Uterus (tissue), 3 donors: ENCODE measurements at regions not wholly inside any gene's neighbourhood (a gene's known extent, or its start where the extent isn't known, plus 50 kb on each side); places are given as distances from the start of the nearest gene placed in this dataset.

Source experiments
- DNase-seq, 2 donors: peaks; one replicate each; pipeline ENCODE4 v3.0.0-alpha.2; 2019 to 2020
- H3K27ac ChIP-seq, 2 donors: fragments of 200-600 bp; sonication (generic); 1 replicate in 1 of 2; 2 replicates in 1 of 2; pipeline ENCODE4 v1.5.1; 2016 to 2018
- H3K27me3 ChIP-seq, 2 donors: fragments of 200-600 bp; sonication (generic); one replicate each; pipeline ENCODE4 v1.5.1; 2018 to 2019; ENCODE audit warnings: control low read depth in 1 of 2
- H3K36me3 ChIP-seq, 2 donors: fragments of 200-600 bp; sonication (generic); one replicate each; pipeline ENCODE4 v1.5.1; 2019; ENCODE audit warnings: control low read depth in 1 of 2
- H3K4me1 ChIP-seq, 2 donors: fragments of 200-600 bp; sonication (generic); one replicate each; pipeline ENCODE4 v1.5.1; 2018 to 2019; ENCODE audit warnings: control low read depth in 1 of 2
- H3K4me3 ChIP-seq, 2 donors: fragments of 200-600 bp; sonication (generic); 1 replicate in 1 of 2; 2 replicates in 1 of 2; pipeline ENCODE4 v1.5.1; 2018 to 2019; ENCODE audit warnings: mild to moderate bottlenecking in 1 of 2
- H3K9me3 ChIP-seq, 2 donors: fragments of 200-600 bp; sonication (generic); one replicate each; pipeline ENCODE4 v1.5.1; 2019; ENCODE audit warnings: control low read depth in 1 of 2
- CTCF ChIP-seq, 4 experiments: fragments of 200-600 bp in 2 of 4; fragments of 450-650 bp in 2 of 4; sonication (generic) in 2 of 4; IDR thresholded peaks; one replicate each; pipeline ENCODE4 v1.5.1; 2016 to 2019; ENCODE audit warnings: antibody characterized with exemption in 4 of 4, mild to moderate bottlenecking in 2 of 4, moderate library complexity in 1 of 4
- POLR2A ChIP-seq, 2 donors: fragments of 450-650 bp; IDR thresholded peaks; one replicate each; pipeline ENCODE4 v1.6.1; 2016; ENCODE audit warnings: antibody characterized with exemption in 2 of 2, mild to moderate bottlenecking in 1 of 2, moderate library complexity in 1 of 2
- intact Hi-C: fragments of 100-400 bp; cut with DNase I; formaldehyde crosslinking; loops from one replicate; pipeline ENCODE4 v1.15.1; 2023; ENCODE audit warnings: low total_unique reads
- donor health status: DM: yes; HTN: yes; CAD: no.

- Histone ChIP-seq H3K27me3 (no peaks in the 10 kb centered on the region), H3K36me3 (no peaks in the 10 kb centered on the region), H3K4me1 (no peaks in the 10 kb centered on the region), H3K4me3 (no peak overlapping the region), H3K27ac (no peak overlapping the region), H3K9me3 (no peaks in the 10 kb centered on the region)
- no peak for DNase-seq
- intact Hi-C loops = no loop called here
- TF ChIP-seq POLR2A (IDR thresholded peaks at IDR 0.05) = no peak
- no peak for TF ChIP-seq CTCF (IDR thresholded peaks at IDR 0.05)
Observed at GRCh38 chr4:28469886-28470285, 1609.2 kb downstream of the STIM2 start.

DNA sequence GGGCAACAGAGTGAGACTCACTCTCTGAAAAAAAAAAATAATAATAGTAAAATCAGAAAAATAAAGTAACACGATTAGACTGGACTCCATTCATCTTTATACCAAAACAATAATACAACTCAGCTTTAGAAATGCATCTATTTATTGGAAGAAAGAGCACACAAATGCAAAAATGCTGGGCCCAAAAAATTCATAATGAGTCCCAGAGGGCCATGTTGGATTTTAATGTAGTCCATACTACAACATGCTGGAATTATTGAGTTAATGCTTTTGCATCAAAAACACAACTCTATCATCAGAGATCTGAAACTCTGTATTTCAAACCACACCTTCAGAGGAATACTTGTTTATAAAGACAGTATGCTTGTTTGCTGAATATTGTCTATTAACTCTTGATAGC lies 1614.7 kb downstream of the STIM2 start:
- intact Hi-C loops = no loop called here
- Histone ChIP-seq H3K36me3 (no peaks in the 10 kb centered on the region), H3K27me3 (no peaks in the 10 kb centered on the region), H3K4me1 (no peaks in the 10 kb centered on the region), H3K9me3 (no peaks in the 10 kb centered on the region), H3K27ac (no peak overlapping the region), H3K4me3 (no peak overlapping the region)
- DNase-seq = no peak
- TF ChIP-seq CTCF (IDR thresholded peaks at IDR 0.05) = no peak
- no peak for TF ChIP-seq POLR2A (IDR thresholded peaks at IDR 0.05)

GRCh38 chr4:28479666-28480065 lies 1619.0 kb downstream of the STIM2 start:
- Histone ChIP-seq H3K4me1 (no peaks in the 10 kb centered on the region), H3K27me3 (no peaks in the 10 kb centered on the region), H3K36me3 (no peaks in the 10 kb centered on the region), H3K9me3 (no peaks in the 10 kb centered on the region), H3K4me3 (no peak overlapping the region), H3K27ac (no peak overlapping the region)
- intact Hi-C loops = no loop called here
- no peak for DNase-seq
- TF ChIP-seq CTCF (IDR thresholded peaks at IDR 0.05) = no peak
- TF ChIP-seq POLR2A (IDR thresholded peaks at IDR 0.05) = no peak

DNA sequence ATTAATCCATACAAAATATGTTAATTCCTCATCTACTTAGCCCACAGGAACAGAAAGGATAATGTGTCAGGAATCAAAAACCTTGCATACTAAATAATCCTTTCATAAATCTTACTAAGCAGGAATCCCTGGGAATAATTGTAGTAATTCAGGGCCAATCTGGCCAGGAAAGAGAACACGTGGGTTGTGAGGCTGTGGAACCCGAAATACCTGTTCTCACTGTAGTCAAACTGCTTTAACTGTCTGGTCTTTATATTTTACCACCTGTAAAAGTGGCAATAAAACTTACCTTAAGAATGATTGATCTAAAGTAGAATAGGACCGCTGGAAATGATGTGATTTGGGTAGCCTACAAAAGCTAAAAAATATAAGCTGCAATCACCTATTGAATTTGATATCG lies 1620.9 kb downstream of the STIM2 start:
- Histone ChIP-seq H3K36me3 (no peaks in the 10 kb centered on the region), H3K4me3 (no peak overlapping the region), H3K4me1 (no peaks in the 10 kb centered on the region), H3K27ac (no peak overlapping the region), H3K27me3 (no peaks in the 10 kb centered on the region), H3K9me3 (no peaks in the 10 kb centered on the region)
- no peak for TF ChIP-seq POLR2A (IDR thresholded peaks at IDR 0.05)
- TF ChIP-seq CTCF (IDR thresholded peaks at IDR 0.05) = no peak
- no peak for DNase-seq
- intact Hi-C loops = no loop called here

GRCh38 chr4:28482580-28483270 lies 1622.1 kb downstream of the STIM2 start:
- H3K27ac ChIP-seq = no peak overlapping the region
- DNase-seq = no peak
- no peak for TF ChIP-seq POLR2A (IDR thresholded peaks at IDR 0.05)
- no peaks in the 10 kb centered on the region for H3K9me3 ChIP-seq
- intact Hi-C loops = no loop called here
- no peaks in the 10 kb centered on the region for H3K27me3 ChIP-seq
- H3K36me3 ChIP-seq = no peaks in the 10 kb centered on the region
- H3K4me1 ChIP-seq = no peaks in the 10 kb centered on the region
- no peak overlapping the region for H3K4me3 ChIP-seq

- H3K27me3 ChIP-seq = no peaks in the 10 kb centered on the region
- no peak for DNase-seq
- intact Hi-C loops = no loop called here
- H3K9me3 ChIP-seq = no peaks in the 10 kb centered on the region
- H3K4me1 ChIP-seq = no peaks in the 10 kb centered on the region
- no peak overlapping the region for H3K4me3 ChIP-seq
- no peaks in the 10 kb centered on the region for H3K36me3 ChIP-seq
- H3K27ac ChIP-seq = no peak overlapping the region
- no peak for TF ChIP-seq POLR2A (IDR thresholded peaks at IDR 0.05)
- TF ChIP-seq CTCF (IDR thresholded peaks at IDR 0.05) = no peak
Observed at GRCh38 chr4:28488021-28488420, 1627.4 kb downstream of the STIM2 start.
